ENCODE measurements at regions not wholly inside any gene's neighbourhood (a gene's known extent, or its start where the extent isn't known, plus 50 kb on each side); places are given as distances from the start of the nearest gene placed in this dataset.

GRCh38 chrX:1781766-1782165, 166.9 kb downstream of the ASMT start:
- Histone ChIP-seq H2AFZ (ENCODE audit: low read length) (no peak overlapping the region), H3K36me3 (ENCODE audit: insufficient read depth, low read length) (no peaks in the 10 kb centered on the region), H3K79me2 (ENCODE audit: low read length) (no peaks in the 10 kb centered on the region), H3K4me1 (ENCODE audit: low read length) (peaks cover 3% of the 10 kb centered on the region; the same call in 1 of the 2 replicates), H3K27ac (ENCODE audit: low read length) (no peak overlapping the region), H3K9ac (ENCODE audit: low read length) (no peak overlapping the region), H3K4me3 (ENCODE audit: low read length) (no peak overlapping the region), H3K9me2 (replicated peaks; ENCODE audit: insufficient read depth, low read length) (no peaks in the 10 kb centered on the region), H4K20me1 (ENCODE audit: insufficient read depth, low read depth, low read length) (no peaks in the 10 kb centered on the region), H3K4me2 (ENCODE audit: low read depth, low read length, poor library complexity, severe bottlenecking) (no peak overlapping the region), H3K9me3 (ENCODE audit: low read length) (peaks cover 5% of the 10 kb centered on the region; the same call in 1 of the 2 replicates), H3K27me3 (ENCODE audit: low read length) (no peaks in the 10 kb centered on the region)
- no peak for DNase-seq

DNA sequence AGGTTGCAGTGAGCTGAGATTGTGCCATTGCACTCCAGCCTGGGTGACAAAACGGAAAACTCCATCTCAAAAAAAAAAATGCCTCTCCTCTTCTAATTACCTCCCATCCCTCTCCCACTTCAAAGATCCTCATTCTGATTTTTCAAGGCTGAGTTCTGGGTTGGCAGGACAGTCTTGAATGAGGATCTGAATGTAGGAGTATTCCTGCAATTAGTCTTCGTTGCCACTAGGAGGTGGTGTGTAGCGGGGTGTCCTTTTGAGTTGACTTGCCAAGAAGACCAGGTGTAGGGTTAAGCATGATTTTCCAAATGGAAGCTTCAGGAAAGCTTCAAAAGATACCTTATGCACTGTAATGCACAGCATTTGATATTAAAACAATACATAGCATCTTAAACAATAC, 169.9 kb downstream of the ASMT start:
- Histone ChIP-seq H3K36me3 (ENCODE audit: insufficient read depth, low read length) (no peaks in the 10 kb centered on the region), H3K79me2 (ENCODE audit: low read length) (no peaks in the 10 kb centered on the region), H3K4me3 (ENCODE audit: low read length) (no peak overlapping the region), H3K27ac (ENCODE audit: low read length) (no peak overlapping the region), H2AFZ (ENCODE audit: low read length) (no peak overlapping the region), H3K9me3 (ENCODE audit: low read length) (peaks cover 5% of the 10 kb centered on the region; the same call in 1 of the 2 replicates), H3K9me2 (replicated peaks; ENCODE audit: insufficient read depth, low read length) (no peaks in the 10 kb centered on the region), H3K9ac (ENCODE audit: low read length) (no peak overlapping the region), H3K4me2 (ENCODE audit: low read depth, low read length, poor library complexity, severe bottlenecking) (no peak overlapping the region), H3K27me3 (ENCODE audit: low read length) (no peaks in the 10 kb centered on the region), H3K4me1 (ENCODE audit: low read length) (no peaks in the 10 kb centered on the region), H4K20me1 (ENCODE audit: insufficient read depth, low read depth, low read length) (no peaks in the 10 kb centered on the region)
- DNase-seq, result peak; percentile 47

DNA sequence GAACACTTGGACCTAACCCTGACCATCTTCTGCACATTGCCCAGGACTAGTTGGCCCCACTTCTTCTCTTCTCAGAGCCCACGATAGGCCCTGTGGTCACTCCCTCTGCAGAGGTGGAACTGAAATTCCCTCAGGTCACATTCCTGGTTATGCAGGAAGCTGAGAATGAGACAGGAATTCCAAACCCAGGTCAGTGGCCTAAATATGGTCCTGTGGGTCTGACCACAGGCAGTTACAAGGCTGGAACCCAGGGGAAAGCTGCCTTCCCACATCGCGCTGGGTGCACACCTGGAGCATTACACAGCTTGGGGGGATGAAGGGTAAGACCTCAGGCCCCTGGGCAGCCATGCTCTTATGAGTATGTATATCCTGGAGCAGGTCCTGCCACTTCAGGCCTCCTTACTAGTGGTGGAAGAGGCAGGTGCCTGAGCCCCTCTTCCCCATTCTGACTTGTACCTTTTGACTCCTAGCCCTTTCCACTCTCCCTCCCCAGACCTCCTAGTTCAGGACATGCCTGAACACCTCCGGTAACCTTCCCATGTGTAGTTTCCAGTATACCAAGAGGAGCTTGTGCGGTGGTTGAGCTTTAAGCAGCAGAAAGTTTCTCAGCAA, 173.5 kb downstream of the ASMT start:
- Histone ChIP-seq H3K9me2 (replicated peaks; ENCODE audit: insufficient read depth, low read length) (no peaks in the 10 kb centered on the region), H3K27me3 (ENCODE audit: low read length) (no peaks in the 10 kb centered on the region)
- DNase-seq, result no peak

GRCh38 chrX:1792636-1793035, 177.8 kb downstream of the ASMT start:
- Histone ChIP-seq H2AFZ (ENCODE audit: low read length) (no peak overlapping the region), H3K9me2 (replicated peaks; ENCODE audit: insufficient read depth, low read length) (no peaks in the 10 kb centered on the region), H3K4me3 (ENCODE audit: low read length) (no peak overlapping the region), H3K27ac (ENCODE audit: low read length) (no peak overlapping the region), H3K4me1 (ENCODE audit: low read length) (no peaks in the 10 kb centered on the region), H3K36me3 (ENCODE audit: insufficient read depth, low read length) (no peaks in the 10 kb centered on the region), H3K9ac (ENCODE audit: low read length) (no peak overlapping the region), H3K27me3 (ENCODE audit: low read length) (no peaks in the 10 kb centered on the region), H3K9me3 (ENCODE audit: low read length) (no peaks in the 10 kb centered on the region), H3K79me2 (ENCODE audit: low read length) (no peaks in the 10 kb centered on the region), H4K20me1 (ENCODE audit: insufficient read depth, low read depth, low read length) (no peaks in the 10 kb centered on the region), H3K4me2 (ENCODE audit: low read depth, low read length, poor library complexity, severe bottlenecking) (no peak overlapping the region)
- no peak for DNase-seq

More for the DNA sequence above, 173.5 kb downstream of the ASMT start:
- no peak overlapping the region for H2AFZ ChIP-seq (ENCODE audit: low read length)
- no peaks in the 10 kb centered on the region for H3K36me3 ChIP-seq (ENCODE audit: insufficient read depth, low read length)
- no peak overlapping the region for H3K27ac ChIP-seq (ENCODE audit: low read length)
- H3K9me3 ChIP-seq (ENCODE audit: low read length), result peaks cover 5% of the 10 kb centered on the region; the same call in 1 of the 2 replicates
- no peak overlapping the region for H3K9ac ChIP-seq (ENCODE audit: low read length)
- H3K4me1 ChIP-seq (ENCODE audit: low read length), result no peaks in the 10 kb centered on the region
- no peak overlapping the region for H3K4me2 ChIP-seq (ENCODE audit: low read depth, low read length, poor library complexity, severe bottlenecking)
- no peak overlapping the region for H3K4me3 ChIP-seq (ENCODE audit: low read length)
- no peaks in the 10 kb centered on the region for H4K20me1 ChIP-seq (ENCODE audit: insufficient read depth, low read depth, low read length)
- H3K79me2 ChIP-seq (ENCODE audit: low read length), result no peaks in the 10 kb centered on the region

GRCh38 chrX:1794586-1794985, 179.7 kb downstream of the ASMT start:
- Histone ChIP-seq H3K9me3 (ENCODE audit: low read length) (no peaks in the 10 kb centered on the region), H2AFZ (ENCODE audit: low read length) (no peak overlapping the region), H3K9ac (ENCODE audit: low read length) (no peak overlapping the region), H3K27me3 (ENCODE audit: low read length) (no peaks in the 10 kb centered on the region), H3K36me3 (ENCODE audit: insufficient read depth, low read length) (no peaks in the 10 kb centered on the region), H3K4me1 (ENCODE audit: low read length) (no peaks in the 10 kb centered on the region), H3K9me2 (replicated peaks; ENCODE audit: insufficient read depth, low read length) (no peaks in the 10 kb centered on the region), H3K4me3 (ENCODE audit: low read length) (no peak overlapping the region), H3K79me2 (ENCODE audit: low read length) (no peaks in the 10 kb centered on the region), H3K27ac (ENCODE audit: low read length) (no peak overlapping the region), H3K4me2 (ENCODE audit: low read depth, low read length, poor library complexity, severe bottlenecking) (no peak overlapping the region), H4K20me1 (ENCODE audit: insufficient read depth, low read depth, low read length) (no peaks in the 10 kb centered on the region)
- DNase-seq, result no peak

DNA sequence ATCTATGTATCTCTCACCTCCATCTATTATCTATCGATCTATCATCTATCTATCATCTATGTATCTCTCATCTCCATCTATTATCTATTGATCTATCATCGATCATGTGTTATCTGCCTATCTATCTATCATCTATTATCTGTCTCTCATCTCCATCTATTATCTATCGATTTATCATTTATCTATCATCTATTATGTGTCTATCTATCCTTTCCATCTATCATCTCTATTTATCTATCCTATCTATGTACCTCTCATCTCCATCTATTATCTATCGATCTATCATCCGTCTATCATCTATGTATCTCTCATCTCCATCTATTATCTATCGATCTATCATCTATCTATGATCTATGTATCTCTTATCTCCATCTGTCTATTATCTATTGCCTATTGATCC, 188.1 kb downstream of the ASMT start:
- Histone ChIP-seq H3K9me3 (ENCODE audit: low read length) (no peaks in the 10 kb centered on the region), H3K4me1 (ENCODE audit: low read length) (no peaks in the 10 kb centered on the region), H3K79me2 (ENCODE audit: low read length) (no peaks in the 10 kb centered on the region), H2AFZ (ENCODE audit: low read length) (no peak overlapping the region), H3K4me2 (ENCODE audit: low read depth, low read length, poor library complexity, severe bottlenecking) (no peak overlapping the region), H3K9ac (ENCODE audit: low read length) (no peak overlapping the region), H3K27ac (ENCODE audit: low read length) (no peak overlapping the region), H4K20me1 (ENCODE audit: insufficient read depth, low read depth, low read length) (no peaks in the 10 kb centered on the region), H3K36me3 (ENCODE audit: insufficient read depth, low read length) (no peaks in the 10 kb centered on the region), H3K27me3 (ENCODE audit: low read length) (no peaks in the 10 kb centered on the region), H3K9me2 (replicated peaks; ENCODE audit: insufficient read depth, low read length) (no peaks in the 10 kb centered on the region), H3K4me3 (ENCODE audit: low read length) (no peak overlapping the region)
- DNase-seq, result no peak

DNA sequence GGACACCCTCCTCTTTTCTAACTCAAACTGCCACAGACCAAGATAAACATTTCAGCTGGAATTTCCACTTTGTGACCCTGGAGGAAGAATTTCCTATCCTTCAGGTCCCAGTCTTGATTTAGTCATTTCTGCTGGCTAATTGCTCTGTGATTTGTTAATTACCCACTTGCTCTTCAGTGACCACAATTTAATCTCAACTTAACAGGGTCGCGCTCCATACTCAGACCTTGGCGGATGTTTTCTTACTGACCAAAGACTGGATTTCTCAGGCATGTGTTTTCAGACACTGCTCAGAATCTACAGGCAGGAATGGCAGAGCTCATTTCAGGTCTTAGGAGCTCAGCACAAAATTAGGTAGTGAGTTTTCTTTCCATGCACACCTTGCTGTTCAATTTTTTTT, 188.9 kb downstream of the ASMT start:
- DNase-seq, result no peak
- H4K20me1 ChIP-seq (ENCODE audit: insufficient read depth, low read depth, low read length), result no peaks in the 10 kb centered on the region

DNA sequence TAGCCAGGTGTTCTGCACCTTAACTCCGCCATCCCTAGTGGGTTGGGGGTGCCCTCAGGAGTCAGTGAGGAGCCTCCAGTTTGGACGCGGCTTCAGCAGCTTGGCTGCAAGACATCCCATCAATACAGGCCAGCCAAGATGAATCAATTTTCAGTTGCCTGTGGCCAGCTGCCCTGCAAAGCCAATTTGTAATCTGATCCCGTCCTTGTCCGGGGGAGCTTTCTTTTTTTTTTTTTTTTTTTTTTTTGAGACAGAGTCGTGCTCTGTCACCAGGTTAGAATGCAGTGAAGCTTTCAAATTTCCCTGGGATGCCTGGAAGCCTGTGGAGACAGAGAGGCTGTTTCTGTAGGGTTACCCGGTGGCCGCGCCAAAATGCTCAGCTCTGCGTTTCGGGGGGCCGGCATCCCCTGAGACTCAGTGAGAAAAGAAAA, 192.5 kb downstream of the ASMT start:
- no peaks in the 10 kb centered on the region for H3K4me1 ChIP-seq (ENCODE audit: low read length)
- H3K79me2 ChIP-seq (ENCODE audit: low read length), result no peaks in the 10 kb centered on the region
- no peaks in the 10 kb centered on the region for H3K36me3 ChIP-seq (ENCODE audit: insufficient read depth, low read length)
- H4K20me1 ChIP-seq (ENCODE audit: insufficient read depth, low read depth, low read length), result no peaks in the 10 kb centered on the region
- DNase-seq, result no peak
- H3K4me3 ChIP-seq (ENCODE audit: low read length), result no peak overlapping the region
- no peak overlapping the region for H3K4me2 ChIP-seq (ENCODE audit: low read depth, low read length, poor library complexity, severe bottlenecking)
- no peaks in the 10 kb centered on the region for H3K9me3 ChIP-seq (ENCODE audit: low read length)
- H3K9ac ChIP-seq (ENCODE audit: low read length), result no peak overlapping the region
- no peaks in the 10 kb centered on the region for H3K9me2 ChIP-seq (replicated peaks; ENCODE audit: insufficient read depth, low read length)
- no peaks in the 10 kb centered on the region for H3K27me3 ChIP-seq (ENCODE audit: low read length)
- H3K27ac ChIP-seq (ENCODE audit: low read length), result no peak overlapping the region
- no peak overlapping the region for H2AFZ ChIP-seq (ENCODE audit: low read length)

More for the DNA sequence above, 188.9 kb downstream of the ASMT start:
- Histone ChIP-seq H3K4me1 (ENCODE audit: low read length) (no peaks in the 10 kb centered on the region), H3K27ac (ENCODE audit: low read length) (no peak overlapping the region), H2AFZ (ENCODE audit: low read length) (no peak overlapping the region), H3K9me2 (replicated peaks; ENCODE audit: insufficient read depth, low read length) (no peaks in the 10 kb centered on the region), H3K79me2 (ENCODE audit: low read length) (no peaks in the 10 kb centered on the region), H3K36me3 (ENCODE audit: insufficient read depth, low read length) (no peaks in the 10 kb centered on the region), H3K27me3 (ENCODE audit: low read length) (no peaks in the 10 kb centered on the region), H3K4me2 (ENCODE audit: low read depth, low read length, poor library complexity, severe bottlenecking) (no peak overlapping the region), H3K9me3 (ENCODE audit: low read length) (no peaks in the 10 kb centered on the region), H3K9ac (ENCODE audit: low read length) (no peak overlapping the region), H3K4me3 (ENCODE audit: low read length) (no peak overlapping the region)

Data from Karpas-422 (cell line).